Astrocyte (in vitro differentiated cells and primary cell): ENCODE measurements at regions not wholly inside any gene's neighbourhood (a gene's known extent, or its start where the extent isn't known, plus 50 kb on each side); places are given as distances from the start of the nearest gene placed in this dataset.

Experiments used
- EZH2 ChIP-seq: IDR thresholded peaks from 2 replicates; pipeline ENCODE4 v1.6.1; 2012; ENCODE audit warnings: mild to moderate bottlenecking, low read length, inconsistent platforms; ENCODE audit not compliant: insufficient read depth
- TF ChIP-seq, protein P1 (sequence below): IDR thresholded peaks from 2 replicates; pipeline ENCODE4 v1.5.1; 2011; ENCODE audit warnings: low read depth, mild to moderate bottlenecking, inconsistent platforms, low read length, moderate library complexity; ENCODE audit not compliant: insufficient read depth

GRCh38 chrX:85561231-85561630 lies 181.8 kb upstream of the POF1B start:
- TF ChIP-seq, protein P1, sequence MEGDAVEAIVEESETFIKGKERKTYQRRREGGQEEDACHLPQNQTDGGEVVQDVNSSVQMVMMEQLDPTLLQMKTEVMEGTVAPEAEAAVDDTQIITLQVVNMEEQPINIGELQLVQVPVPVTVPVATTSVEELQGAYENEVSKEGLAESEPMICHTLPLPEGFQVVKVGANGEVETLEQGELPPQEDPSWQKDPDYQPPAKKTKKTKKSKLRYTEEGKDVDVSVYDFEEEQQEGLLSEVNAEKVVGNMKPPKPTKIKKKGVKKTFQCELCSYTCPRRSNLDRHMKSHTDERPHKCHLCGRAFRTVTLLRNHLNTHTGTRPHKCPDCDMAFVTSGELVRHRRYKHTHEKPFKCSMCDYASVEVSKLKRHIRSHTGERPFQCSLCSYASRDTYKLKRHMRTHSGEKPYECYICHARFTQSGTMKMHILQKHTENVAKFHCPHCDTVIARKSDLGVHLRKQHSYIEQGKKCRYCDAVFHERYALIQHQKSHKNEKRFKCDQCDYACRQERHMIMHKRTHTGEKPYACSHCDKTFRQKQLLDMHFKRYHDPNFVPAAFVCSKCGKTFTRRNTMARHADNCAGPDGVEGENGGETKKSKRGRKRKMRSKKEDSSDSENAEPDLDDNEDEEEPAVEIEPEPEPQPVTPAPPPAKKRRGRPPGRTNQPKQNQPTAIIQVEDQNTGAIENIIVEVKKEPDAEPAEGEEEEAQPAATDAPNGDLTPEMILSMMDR, result no peak
- no peak for TF ChIP-seq EZH2
